ENCODE measurements at regions not wholly inside any gene's neighbourhood (a gene's known extent, or its start where the extent isn't known, plus 50 kb on each side); places are given as distances from the start of the nearest gene placed in this dataset.

GRCh38 chr2:239597216-239597615 is 196.4 kb upstream of the HDAC4 start:
- Histone ChIP-seq H3K4me3 (no peak overlapping the region), H3K9me3 (no peaks in the 10 kb centered on the region), H3K27ac (no peak overlapping the region), H3K27me3 (no peaks in the 10 kb centered on the region), H3K4me1 (no peaks in the 10 kb centered on the region), H3K36me3 (ENCODE audit: low read depth, missing control alignments) (no peaks in the 10 kb centered on the region)
- no peak for TF ChIP-seq POLR2A (IDR thresholded peaks at IDR 0.05)
- TF ChIP-seq, protein P1, sequence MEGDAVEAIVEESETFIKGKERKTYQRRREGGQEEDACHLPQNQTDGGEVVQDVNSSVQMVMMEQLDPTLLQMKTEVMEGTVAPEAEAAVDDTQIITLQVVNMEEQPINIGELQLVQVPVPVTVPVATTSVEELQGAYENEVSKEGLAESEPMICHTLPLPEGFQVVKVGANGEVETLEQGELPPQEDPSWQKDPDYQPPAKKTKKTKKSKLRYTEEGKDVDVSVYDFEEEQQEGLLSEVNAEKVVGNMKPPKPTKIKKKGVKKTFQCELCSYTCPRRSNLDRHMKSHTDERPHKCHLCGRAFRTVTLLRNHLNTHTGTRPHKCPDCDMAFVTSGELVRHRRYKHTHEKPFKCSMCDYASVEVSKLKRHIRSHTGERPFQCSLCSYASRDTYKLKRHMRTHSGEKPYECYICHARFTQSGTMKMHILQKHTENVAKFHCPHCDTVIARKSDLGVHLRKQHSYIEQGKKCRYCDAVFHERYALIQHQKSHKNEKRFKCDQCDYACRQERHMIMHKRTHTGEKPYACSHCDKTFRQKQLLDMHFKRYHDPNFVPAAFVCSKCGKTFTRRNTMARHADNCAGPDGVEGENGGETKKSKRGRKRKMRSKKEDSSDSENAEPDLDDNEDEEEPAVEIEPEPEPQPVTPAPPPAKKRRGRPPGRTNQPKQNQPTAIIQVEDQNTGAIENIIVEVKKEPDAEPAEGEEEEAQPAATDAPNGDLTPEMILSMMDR (IDR thresholded peaks at IDR 0.05): no peak
- 97 to 100% methylated on average over 1 to 6 of the region's 6 CpGs for whole genome bisulfite sequencing, 2 donors
- intact Hi-C loops (cut with DNase I; ENCODE audit: low total_unique reads): no loop called here
- peak; percentile 9 for DNase-seq

DNA sequence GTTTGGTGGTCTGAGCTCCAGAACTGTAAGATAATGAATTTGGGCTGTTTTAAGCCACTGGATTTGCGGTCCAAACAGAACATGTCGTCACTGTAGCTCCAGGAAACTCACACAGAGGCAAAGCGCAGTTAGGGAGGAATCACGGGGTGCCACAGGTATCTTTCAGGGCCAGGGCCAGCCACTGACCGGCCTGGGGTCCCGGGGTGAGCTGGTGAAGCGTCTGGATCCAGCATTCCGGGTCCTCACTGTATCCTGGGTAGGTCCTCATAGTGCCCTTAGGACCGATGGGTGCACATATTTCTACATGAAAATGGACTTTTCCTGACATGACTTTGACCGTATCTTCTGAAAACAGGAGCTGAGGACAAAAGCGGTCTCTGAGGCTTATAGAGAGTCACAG is 196.0 kb upstream of the HDAC4 start:
- intact Hi-C loops (cut with DNase I; ENCODE audit: low total_unique reads): no loop called here
- 87 to 90% methylated on average over 9 to 11 of the region's 11 CpGs for WGBS, 2 donors
- H3K27me3 ChIP-seq: no peaks in the 10 kb centered on the region
- no peak overlapping the region for H3K27ac ChIP-seq
- H3K9me3 ChIP-seq: no peaks in the 10 kb centered on the region
- TF ChIP-seq, protein P1 (IDR thresholded peaks at IDR 0.05): no peak
- TF ChIP-seq POLR2A (IDR thresholded peaks at IDR 0.05): no peak
- no peak overlapping the region for H3K4me3 ChIP-seq
- H3K4me1 ChIP-seq: no peaks in the 10 kb centered on the region
- no peaks in the 10 kb centered on the region for H3K36me3 ChIP-seq (ENCODE audit: low read depth, missing control alignments)
- DNase-seq: peak; percentile 6

- WGBS, 2 donors: 83 to 90% methylated on average over 4 of the region's 4 CpGs
- H3K27ac ChIP-seq: no peak overlapping the region
- peak; percentile 10 for DNase-seq
- intact Hi-C loops (cut with DNase I; ENCODE audit: low total_unique reads): no loop called here
- no peaks in the 10 kb centered on the region for H3K9me3 ChIP-seq
- no peak overlapping the region for H3K4me3 ChIP-seq
- H3K27me3 ChIP-seq: no peaks in the 10 kb centered on the region
- H3K4me1 ChIP-seq: no peaks in the 10 kb centered on the region
- no peaks in the 10 kb centered on the region for H3K36me3 ChIP-seq (ENCODE audit: low read depth, missing control alignments)
- TF ChIP-seq POLR2A (IDR thresholded peaks at IDR 0.05): no peak
- TF ChIP-seq, protein P1 (IDR thresholded peaks at IDR 0.05): no peak
Observed at GRCh38 chr2:239596253-239596652, 195.4 kb upstream of the HDAC4 start.

GRCh38 chr2:239595726-239596125 is 194.9 kb upstream of the HDAC4 start:
- WGBS, 2 donors: 91 to 94% methylated on average over 7 to 8 of the region's 8 CpGs
- no peak for TF ChIP-seq POLR2A (IDR thresholded peaks at IDR 0.05)
- TF ChIP-seq, protein P1 (IDR thresholded peaks at IDR 0.05): no peak
- Histone ChIP-seq H3K9me3 (no peaks in the 10 kb centered on the region), H3K27ac (no peak overlapping the region), H3K4me3 (no peak overlapping the region), H3K4me1 (no peaks in the 10 kb centered on the region), H3K36me3 (ENCODE audit: low read depth, missing control alignments) (no peaks in the 10 kb centered on the region), H3K27me3 (no peaks in the 10 kb centered on the region)
- DNase-seq: peak; percentile 4
- intact Hi-C loops (cut with DNase I; ENCODE audit: low total_unique reads): no loop called here

GRCh38 chr2:239594772-239595608 is 194.2 kb upstream of the HDAC4 start:
- Histone ChIP-seq H3K4me3 (no peak overlapping the region), H3K27me3 (no peaks in the 10 kb centered on the region), H3K36me3 (ENCODE audit: low read depth, missing control alignments) (no peaks in the 10 kb centered on the region), H3K9me3 (no peaks in the 10 kb centered on the region), H3K27ac (no peak overlapping the region), H3K4me1 (no peaks in the 10 kb centered on the region)
- intact Hi-C loops (cut with DNase I; ENCODE audit: low total_unique reads): no loop called here
- WGBS, 2 donors: 92 to 94% methylated on average over 18 to 20 of the region's 20 CpGs
- no peak for TF ChIP-seq POLR2A (IDR thresholded peaks at IDR 0.05)
- TF ChIP-seq, protein P1 (IDR thresholded peaks at IDR 0.05): no peak
- no peak for DNase-seq

All from testis (tissue), 2 donors.